Nephron (organoid): ENCODE measurements at regions not wholly inside any gene's neighbourhood (a gene's known extent, or its start where the extent isn't known, plus 50 kb on each side); places are given as distances from the start of the nearest gene placed in this dataset.

ENCODE experiments used
- H3K27ac Mint-ChIP-seq, 3 experiments: 2 replicates each; pipeline ENCODE4 v1.8.0; 2020; ENCODE audit warnings: mixed read lengths in 3 of 3, mild to moderate bottlenecking in 2 of 3, moderate library complexity in 1 of 3
- H3K27me3 Mint-ChIP-seq: 2 replicates; pipeline ENCODE4 v1.8.0; 2021; ENCODE audit warnings: low read depth, mild to moderate bottlenecking, moderate library complexity, mixed read lengths
- H3K36me3 Mint-ChIP-seq: 2 replicates; pipeline ENCODE4 v1.8.0; 2020; ENCODE audit warnings: low read depth, mixed read lengths
- H3K4me1 Mint-ChIP-seq: 2 replicates; pipeline ENCODE4 v1.8.0; 2020; ENCODE audit warnings: mixed read lengths
- H3K4me3 Mint-ChIP-seq, 3 experiments: 2 replicates each; pipeline ENCODE4 v1.8.0; 2020; ENCODE audit warnings: mild to moderate bottlenecking in 3 of 3, mixed read lengths in 3 of 3, moderate library complexity in 2 of 3
- H3K9me3 Mint-ChIP-seq: 2 replicates; pipeline ENCODE4 v1.8.0; 2020; ENCODE audit warnings: mixed read lengths
- CTCF ChIP-seq, 3 experiments: fragments of 200-600 bp; sonication (generic); IDR thresholded peaks; one replicate each; pipeline ENCODE4 v1.5.0; 2021; ENCODE audit warnings: antibody characterized with exemption in 3 of 3; ENCODE audit not compliant: unreplicated experiment in 3 of 3

GRCh38 chr4:85222561-85222960 is 252.4 kb upstream of the ARHGAP24 start:
- no peaks in the 10 kb centered on the region for H3K27me3 Mint-ChIP-seq
- H3K36me3 Mint-ChIP-seq = no peaks in the 10 kb centered on the region
- no peak overlapping the region for H3K4me3 Mint-ChIP-seq
- peaks cover 24% of the 10 kb centered on the region for H3K9me3 Mint-ChIP-seq
- H3K4me1 Mint-ChIP-seq = no peaks in the 10 kb centered on the region
- TF ChIP-seq CTCF (IDR thresholded peaks at IDR 0.05; ENCODE audit: unreplicated experiment in 3 of 3) = no peak
- H3K27ac Mint-ChIP-seq = no peak overlapping the region

GRCh38 chr4:85228264-85228663 is 246.7 kb upstream of the ARHGAP24 start:
- Mint-ChIP-seq H3K27ac (no peak overlapping the region), H3K9me3 (peaks cover 9% of the 10 kb centered on the region), H3K36me3 (no peaks in the 10 kb centered on the region), H3K27me3 (no peaks in the 10 kb centered on the region), H3K4me3 (no peak overlapping the region), H3K4me1 (no peaks in the 10 kb centered on the region)
- TF ChIP-seq CTCF (IDR thresholded peaks at IDR 0.05; ENCODE audit: unreplicated experiment in 3 of 3) = no peak

GRCh38 chr4:85233516-85233915 is 241.4 kb upstream of the ARHGAP24 start:
- Mint-ChIP-seq H3K4me3 (no peak overlapping the region), H3K4me1 (no peaks in the 10 kb centered on the region), H3K27me3 (no peaks in the 10 kb centered on the region), H3K36me3 (no peaks in the 10 kb centered on the region), H3K27ac (no peak overlapping the region), H3K9me3 (no peaks in the 10 kb centered on the region)
- no peak for TF ChIP-seq CTCF (IDR thresholded peaks at IDR 0.05; ENCODE audit: unreplicated experiment in 3 of 3)

- Mint-ChIP-seq H3K27me3 (no peaks in the 10 kb centered on the region), H3K4me1 (no peaks in the 10 kb centered on the region), H3K36me3 (no peaks in the 10 kb centered on the region), H3K4me3 (no peak overlapping the region), H3K9me3 (peaks cover 8% of the 10 kb centered on the region), H3K27ac (no peak overlapping the region)
- peak in 1 of 3 experiments; percentile 10 for TF ChIP-seq CTCF (IDR thresholded peaks at IDR 0.05; ENCODE audit: unreplicated experiment in 3 of 3)
These were observed 231.1 kb upstream of the ARHGAP24 start for GRCh38 chr4:85243857-85244256.

GRCh38 chr4:85244638-85245037 is 230.3 kb upstream of the ARHGAP24 start:
- Mint-ChIP-seq H3K4me3 (no peak overlapping the region), H3K36me3 (no peaks in the 10 kb centered on the region)

More at GRCh38 chr4:85244638-85245037, 230.3 kb upstream of the ARHGAP24 start:
- no peak for TF ChIP-seq CTCF (IDR thresholded peaks at IDR 0.05; ENCODE audit: unreplicated experiment in 3 of 3)
- Mint-ChIP-seq H3K27me3 (no peaks in the 10 kb centered on the region), H3K9me3 (peaks cover 8% of the 10 kb centered on the region), H3K27ac (no peak overlapping the region), H3K4me1 (no peaks in the 10 kb centered on the region)
